SK-N-SH treated with all-trans-retinoic acid at 6 μM for 48 hours (cell line): ENCODE measurements at regions not wholly inside any gene's neighbourhood (a gene's known extent, or its start where the extent isn't known, plus 50 kb on each side); places are given as distances from the start of the nearest gene placed in this dataset.
A peak's percentile ranks its signal among the peaks of the same experiment; 100 is the strongest.

Experiments
- ARNTL ChIP-seq: fragments of 450-650 bp; formaldehyde crosslinking; IDR thresholded peaks from 2 replicates; pipeline ENCODE4 v1.5.0; 2020; ENCODE audit warnings: low read depth, mild to moderate bottlenecking, moderate library complexity, borderline replicate concordance
- CSRNP3 ChIP-seq: fragments of 250-450 bp; sonication (Bioruptor Pico); IDR thresholded peaks from 2 replicates; pipeline ENCODE4 v1.5.1; 2021; ENCODE audit warnings: mild to moderate bottlenecking, moderate library complexity
- ESRRG ChIP-seq: fragments of 250-450 bp; sonication (Bioruptor Pico); IDR thresholded peaks from 2 replicates; pipeline ENCODE4 v1.6.1; 2021; ENCODE audit warnings: mild to moderate bottlenecking
- ISL1 ChIP-seq: fragments of 250-450 bp; sonication (Bioruptor Pico); IDR thresholded peaks from 2 replicates; pipeline ENCODE4 v2.1.2; 2022; ENCODE audit warnings: mild to moderate bottlenecking, moderate library complexity
- OSR1 ChIP-seq: fragments of 250-450 bp; sonication (Bioruptor Pico); IDR thresholded peaks from 2 replicates; pipeline ENCODE4 v1.8.0; 2022; ENCODE audit warnings: moderate library complexity, mild to moderate bottlenecking, inconsistent platforms
- PATZ1 ChIP-seq: fragments of 250-450 bp; sonication (Bioruptor Pico); IDR thresholded peaks from 2 replicates; pipeline ENCODE4 v1.8.0; 2020; ENCODE audit warnings: mild to moderate bottlenecking, moderate library complexity, borderline replicate concordance
- PPARA ChIP-seq: fragments of 250-450 bp; sonication (Bioruptor Pico); IDR thresholded peaks from 2 replicates; pipeline ENCODE4 v1.5.0; 2020; ENCODE audit warnings: mild to moderate bottlenecking, borderline replicate concordance
- RARB ChIP-seq: fragments of 250-450 bp; sonication (Bioruptor Pico); IDR thresholded peaks from 2 replicates; pipeline ENCODE4 v1.8.0; 2021; ENCODE audit warnings: mild to moderate bottlenecking, moderate library complexity
- SNAI2 ChIP-seq: fragments of 250-450 bp; sonication (Bioruptor Pico); IDR thresholded peaks from 2 replicates; pipeline ENCODE4 v1.5.0; 2020; ENCODE audit warnings: mild to moderate bottlenecking, moderate library complexity
- ZFP3 ChIP-seq: fragments of 250-450 bp; sonication (Bioruptor Pico); IDR thresholded peaks from 2 replicates; pipeline ENCODE4 v1.5.0; 2020; ENCODE audit warnings: mild to moderate bottlenecking, moderate library complexity
- ZFP30 ChIP-seq: fragments of 450-650 bp; formaldehyde crosslinking; IDR thresholded peaks from 2 replicates; pipeline ENCODE4 v1.5.0; 2022; ENCODE audit warnings: mild to moderate bottlenecking, moderate library complexity
- TF ChIP-seq, protein P1 (sequence below): fragments of 250-450 bp; sonication (Bioruptor Pico); IDR thresholded peaks from 2 replicates; pipeline ENCODE4 v1.5.1; 2020; ENCODE audit warnings: low read depth, mild to moderate bottlenecking, moderate library complexity

- TF ChIP-seq PATZ1 (CRISPR knock-in tag), result no peak
- TF ChIP-seq, protein P1, sequence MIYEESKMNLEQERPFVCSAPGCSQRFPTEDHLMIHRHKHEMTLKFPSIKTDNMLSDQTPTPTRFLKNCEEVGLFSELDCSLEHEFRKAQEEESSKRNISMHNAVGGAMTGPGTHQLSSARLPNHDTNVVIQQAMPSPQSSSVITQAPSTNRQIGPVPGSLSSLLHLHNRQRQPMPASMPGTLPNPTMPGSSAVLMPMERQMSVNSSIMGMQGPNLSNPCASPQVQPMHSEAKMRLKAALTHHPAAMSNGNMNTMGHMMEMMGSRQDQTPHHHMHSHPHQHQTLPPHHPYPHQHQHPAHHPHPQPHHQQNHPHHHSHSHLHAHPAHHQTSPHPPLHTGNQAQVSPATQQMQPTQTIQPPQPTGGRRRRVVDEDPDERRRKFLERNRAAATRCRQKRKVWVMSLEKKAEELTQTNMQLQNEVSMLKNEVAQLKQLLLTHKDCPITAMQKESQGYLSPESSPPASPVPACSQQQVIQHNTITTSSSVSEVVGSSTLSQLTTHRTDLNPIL, result no peak
- no peak for TF ChIP-seq ESRRG (CRISPR knock-in tag)
- TF ChIP-seq ARNTL (CRISPR knock-in tag), result no peak
- TF ChIP-seq ZFP30, result no peak
- TF ChIP-seq ZFP3 (CRISPR knock-in tag), result no peak
- TF ChIP-seq PPARA (CRISPR knock-in tag), result no peak
- TF ChIP-seq RARB (CRISPR knock-in tag), result no peak
- no peak for TF ChIP-seq CSRNP3 (CRISPR knock-in tag)
- TF ChIP-seq ISL1 (CRISPR knock-in tag), result 0 out of 2 replicates have a peak, but pooled peaks have one; percentile 21
- no peak for TF ChIP-seq OSR1 (CRISPR knock-in tag)
- no peak for TF ChIP-seq SNAI2 (CRISPR knock-in tag)
These were observed 150.1 kb upstream of the ZNF644 start for GRCh38 chr1:91171898-91172297.
